ENCODE measurements at regions not wholly inside any gene's neighbourhood (a gene's known extent, or its start where the extent isn't known, plus 50 kb on each side); places are given as distances from the start of the nearest gene placed in this dataset.

GRCh38 chr2:67985586-67985985 is 77.2 kb downstream of the C1D start:
- no peak for TF ChIP-seq CTCF (IDR thresholded peaks at IDR 0.05; ENCODE audit: poor library complexity)
- TF ChIP-seq EZH2 (IDR thresholded peaks at IDR 0.05; ENCODE audit: borderline replicate concordance) = no peak
- TF ChIP-seq EZH2phosphoT487 (IDR thresholded peaks at IDR 0.05; ENCODE audit: low read depth, severe bottlenecking, unreplicated experiment) = no peak

All from hepatocyte (in vitro differentiated cells).